Inflammatory macrophage treated with lipopolysaccharide for 4 hours (primary cell): ENCODE measurements at regions not wholly inside any gene's neighbourhood (a gene's known extent, or its start where the extent isn't known, plus 50 kb on each side); places are given as distances from the start of the nearest gene placed in this dataset.
"Not testable (repeated sequence)": the region's sequence is repeated elsewhere in the genome, so short reads cannot be mapped to it uniquely, and the experiment has no call there.

Source experiments
- DNase-seq: peaks from one replicate; pipeline ENCODE4 v3.0.0-alpha.2; 2020

DNA sequence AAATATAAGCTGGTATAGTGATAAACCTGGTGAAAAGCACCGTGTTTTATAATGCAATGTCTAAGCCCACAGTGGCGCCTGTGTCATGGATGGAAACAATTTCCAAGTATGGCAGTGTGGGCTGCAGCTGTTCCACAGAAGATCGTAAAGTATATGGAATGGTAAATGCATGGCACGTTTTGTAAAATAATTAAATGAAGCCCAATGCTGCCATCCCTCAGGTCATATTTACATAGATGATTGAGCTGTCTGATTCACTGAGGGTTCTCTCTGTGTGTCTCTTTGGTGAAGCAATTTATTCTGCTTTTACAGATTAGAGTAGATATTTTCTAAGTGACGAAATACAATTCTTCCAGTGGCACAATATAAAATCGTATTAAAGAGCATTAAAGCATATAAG is 164.8 kb downstream of the ASMT start:
- DNase-seq, result no peak

DNA sequence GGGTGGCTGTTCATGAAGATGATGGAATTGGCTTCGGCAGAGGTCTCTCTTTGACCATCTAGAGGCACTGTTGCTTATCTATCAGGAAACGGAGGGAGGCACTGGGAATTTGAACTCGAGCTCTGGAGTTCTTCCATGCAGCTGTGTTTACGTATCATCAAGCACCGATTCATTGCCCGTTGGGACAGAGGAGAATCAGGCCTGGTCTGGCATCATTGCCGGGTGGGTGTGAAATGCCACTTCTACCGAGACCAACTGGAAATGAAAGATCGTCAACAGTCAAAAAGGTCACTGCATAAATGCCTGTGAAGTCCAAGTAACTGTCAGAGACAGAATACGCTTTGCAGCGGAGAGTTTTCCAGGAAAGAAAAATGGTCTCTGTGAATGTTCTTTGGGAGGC is 166.9 kb downstream of the ASMT start:
- no peak for DNase-seq

DNA sequence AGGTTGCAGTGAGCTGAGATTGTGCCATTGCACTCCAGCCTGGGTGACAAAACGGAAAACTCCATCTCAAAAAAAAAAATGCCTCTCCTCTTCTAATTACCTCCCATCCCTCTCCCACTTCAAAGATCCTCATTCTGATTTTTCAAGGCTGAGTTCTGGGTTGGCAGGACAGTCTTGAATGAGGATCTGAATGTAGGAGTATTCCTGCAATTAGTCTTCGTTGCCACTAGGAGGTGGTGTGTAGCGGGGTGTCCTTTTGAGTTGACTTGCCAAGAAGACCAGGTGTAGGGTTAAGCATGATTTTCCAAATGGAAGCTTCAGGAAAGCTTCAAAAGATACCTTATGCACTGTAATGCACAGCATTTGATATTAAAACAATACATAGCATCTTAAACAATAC is 169.9 kb downstream of the ASMT start:
- no peak for DNase-seq

DNA sequence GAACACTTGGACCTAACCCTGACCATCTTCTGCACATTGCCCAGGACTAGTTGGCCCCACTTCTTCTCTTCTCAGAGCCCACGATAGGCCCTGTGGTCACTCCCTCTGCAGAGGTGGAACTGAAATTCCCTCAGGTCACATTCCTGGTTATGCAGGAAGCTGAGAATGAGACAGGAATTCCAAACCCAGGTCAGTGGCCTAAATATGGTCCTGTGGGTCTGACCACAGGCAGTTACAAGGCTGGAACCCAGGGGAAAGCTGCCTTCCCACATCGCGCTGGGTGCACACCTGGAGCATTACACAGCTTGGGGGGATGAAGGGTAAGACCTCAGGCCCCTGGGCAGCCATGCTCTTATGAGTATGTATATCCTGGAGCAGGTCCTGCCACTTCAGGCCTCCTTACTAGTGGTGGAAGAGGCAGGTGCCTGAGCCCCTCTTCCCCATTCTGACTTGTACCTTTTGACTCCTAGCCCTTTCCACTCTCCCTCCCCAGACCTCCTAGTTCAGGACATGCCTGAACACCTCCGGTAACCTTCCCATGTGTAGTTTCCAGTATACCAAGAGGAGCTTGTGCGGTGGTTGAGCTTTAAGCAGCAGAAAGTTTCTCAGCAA is 173.5 kb downstream of the ASMT start:
- no peak for DNase-seq

DNA sequence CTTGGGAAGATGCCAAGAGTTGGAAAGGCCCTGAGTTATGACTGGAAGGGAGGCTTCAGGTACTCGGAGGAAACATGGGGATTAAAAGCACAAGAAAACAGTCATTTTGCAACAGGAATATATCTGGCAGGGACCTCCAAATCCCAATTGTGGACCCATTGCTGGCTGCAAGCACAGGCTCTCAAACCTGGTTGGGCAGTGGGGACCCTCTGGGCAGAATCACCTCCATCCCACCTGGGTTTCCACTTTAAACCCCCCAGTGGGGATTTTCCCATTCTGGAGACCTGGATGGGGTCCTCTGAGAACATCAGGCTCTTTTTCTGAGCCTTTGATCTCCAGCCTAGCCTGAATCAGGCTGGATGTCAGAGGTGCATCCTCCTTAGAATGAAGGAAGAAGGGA is 177.8 kb downstream of the ASMT start:
- no peak for DNase-seq

DNA sequence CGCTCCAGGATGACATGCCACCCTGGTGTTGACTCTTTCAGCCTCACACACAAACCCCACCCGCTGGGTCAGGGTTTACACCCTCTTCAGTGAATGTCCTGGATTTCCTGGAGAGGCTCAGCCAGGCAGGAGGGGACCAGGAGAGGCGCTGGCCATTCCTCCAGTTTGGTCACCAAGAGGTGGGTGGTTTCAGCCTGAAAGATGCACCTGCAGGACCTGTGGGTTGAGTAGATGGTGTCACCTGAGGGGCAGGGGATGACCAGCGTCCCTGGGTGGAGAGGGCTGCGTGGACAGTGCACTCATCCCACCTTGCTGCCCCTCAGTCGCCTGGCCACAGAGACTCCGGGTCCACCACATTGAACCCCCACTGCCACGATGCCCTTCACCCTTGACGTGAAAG is 179.7 kb downstream of the ASMT start:
- no peak for DNase-seq

DNA sequence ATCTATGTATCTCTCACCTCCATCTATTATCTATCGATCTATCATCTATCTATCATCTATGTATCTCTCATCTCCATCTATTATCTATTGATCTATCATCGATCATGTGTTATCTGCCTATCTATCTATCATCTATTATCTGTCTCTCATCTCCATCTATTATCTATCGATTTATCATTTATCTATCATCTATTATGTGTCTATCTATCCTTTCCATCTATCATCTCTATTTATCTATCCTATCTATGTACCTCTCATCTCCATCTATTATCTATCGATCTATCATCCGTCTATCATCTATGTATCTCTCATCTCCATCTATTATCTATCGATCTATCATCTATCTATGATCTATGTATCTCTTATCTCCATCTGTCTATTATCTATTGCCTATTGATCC is 188.1 kb downstream of the ASMT start:
- DNase-seq, result no peak

DNA sequence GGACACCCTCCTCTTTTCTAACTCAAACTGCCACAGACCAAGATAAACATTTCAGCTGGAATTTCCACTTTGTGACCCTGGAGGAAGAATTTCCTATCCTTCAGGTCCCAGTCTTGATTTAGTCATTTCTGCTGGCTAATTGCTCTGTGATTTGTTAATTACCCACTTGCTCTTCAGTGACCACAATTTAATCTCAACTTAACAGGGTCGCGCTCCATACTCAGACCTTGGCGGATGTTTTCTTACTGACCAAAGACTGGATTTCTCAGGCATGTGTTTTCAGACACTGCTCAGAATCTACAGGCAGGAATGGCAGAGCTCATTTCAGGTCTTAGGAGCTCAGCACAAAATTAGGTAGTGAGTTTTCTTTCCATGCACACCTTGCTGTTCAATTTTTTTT is 188.9 kb downstream of the ASMT start:
- no peak for DNase-seq

DNA sequence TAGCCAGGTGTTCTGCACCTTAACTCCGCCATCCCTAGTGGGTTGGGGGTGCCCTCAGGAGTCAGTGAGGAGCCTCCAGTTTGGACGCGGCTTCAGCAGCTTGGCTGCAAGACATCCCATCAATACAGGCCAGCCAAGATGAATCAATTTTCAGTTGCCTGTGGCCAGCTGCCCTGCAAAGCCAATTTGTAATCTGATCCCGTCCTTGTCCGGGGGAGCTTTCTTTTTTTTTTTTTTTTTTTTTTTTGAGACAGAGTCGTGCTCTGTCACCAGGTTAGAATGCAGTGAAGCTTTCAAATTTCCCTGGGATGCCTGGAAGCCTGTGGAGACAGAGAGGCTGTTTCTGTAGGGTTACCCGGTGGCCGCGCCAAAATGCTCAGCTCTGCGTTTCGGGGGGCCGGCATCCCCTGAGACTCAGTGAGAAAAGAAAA is 192.5 kb downstream of the ASMT start:
- no peak for DNase-seq

DNA sequence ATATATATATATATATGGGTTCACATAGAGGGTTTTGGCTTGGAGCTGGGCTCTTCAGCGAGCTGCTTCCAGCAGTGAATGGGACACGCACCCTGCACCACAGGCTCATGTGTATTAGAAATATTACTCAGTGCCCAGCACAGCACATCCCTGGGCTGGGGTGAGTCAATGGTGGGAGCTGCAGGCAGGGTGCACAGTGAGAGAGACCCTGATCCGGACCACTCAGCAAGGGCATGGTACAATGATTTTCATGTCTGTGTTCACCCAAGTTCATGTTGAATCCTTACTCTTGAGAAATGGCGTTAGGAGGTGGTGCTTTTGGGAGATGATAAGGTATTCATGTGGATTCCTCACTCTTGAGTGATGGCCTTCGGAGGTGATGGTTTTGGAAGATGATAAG is 194.7 kb downstream of the ASMT start:
- DNase-seq, result no peak

DNA sequence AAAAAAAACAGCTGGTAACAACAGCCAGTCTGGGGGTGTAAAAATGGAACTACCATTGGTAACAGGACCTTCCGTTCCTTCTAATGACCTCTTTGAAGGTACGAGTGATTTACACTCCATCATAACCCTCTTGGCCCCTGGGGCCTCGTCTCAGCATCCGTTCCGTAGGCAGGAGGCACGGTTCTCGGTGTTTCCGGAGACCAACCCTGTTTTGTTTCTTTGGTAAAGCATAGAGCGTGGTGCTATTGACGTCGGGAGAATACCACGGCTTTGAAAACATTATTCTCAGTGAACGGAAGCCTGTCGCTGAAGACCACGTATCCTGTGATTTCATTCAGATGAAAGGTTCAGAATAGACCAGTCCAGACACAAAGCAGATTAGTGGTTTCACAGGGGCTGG is 198.9 kb downstream of the ASMT start:
- DNase-seq, result no peak

DNA sequence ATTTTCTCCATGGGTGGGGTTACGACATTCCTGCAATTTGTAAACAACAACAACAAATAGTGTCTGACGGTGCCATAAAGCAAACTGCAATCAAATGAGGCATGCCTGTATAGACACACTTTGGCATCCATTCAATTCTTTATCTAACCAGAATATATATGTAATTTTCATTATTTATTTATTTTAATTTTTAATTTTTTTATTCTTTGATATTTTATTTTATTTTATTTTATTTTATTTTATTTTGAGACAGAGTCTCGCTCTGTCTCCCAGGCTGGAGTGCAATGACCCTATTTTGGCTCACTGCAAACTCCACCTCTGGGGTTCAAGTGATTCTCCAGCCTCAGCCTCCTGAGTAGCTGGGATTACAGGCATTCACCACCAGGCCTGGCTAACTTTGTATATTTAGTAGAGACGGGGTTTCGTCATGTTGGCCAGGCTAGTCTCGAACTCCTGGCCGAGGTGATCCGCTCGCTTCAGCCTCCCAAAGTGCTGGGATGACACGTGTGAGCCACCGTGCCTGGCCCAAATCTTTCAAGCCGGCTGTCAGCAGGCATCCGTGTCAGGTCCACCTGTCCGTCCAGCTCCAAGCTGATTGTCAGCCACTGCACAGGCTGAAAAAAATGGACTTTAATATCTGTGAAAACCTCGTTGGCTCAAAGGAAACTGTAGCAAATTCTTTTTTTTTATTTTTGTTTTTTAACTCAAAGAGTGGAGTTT is 200.8 kb downstream of the ASMT start:
- no peak for DNase-seq

DNA sequence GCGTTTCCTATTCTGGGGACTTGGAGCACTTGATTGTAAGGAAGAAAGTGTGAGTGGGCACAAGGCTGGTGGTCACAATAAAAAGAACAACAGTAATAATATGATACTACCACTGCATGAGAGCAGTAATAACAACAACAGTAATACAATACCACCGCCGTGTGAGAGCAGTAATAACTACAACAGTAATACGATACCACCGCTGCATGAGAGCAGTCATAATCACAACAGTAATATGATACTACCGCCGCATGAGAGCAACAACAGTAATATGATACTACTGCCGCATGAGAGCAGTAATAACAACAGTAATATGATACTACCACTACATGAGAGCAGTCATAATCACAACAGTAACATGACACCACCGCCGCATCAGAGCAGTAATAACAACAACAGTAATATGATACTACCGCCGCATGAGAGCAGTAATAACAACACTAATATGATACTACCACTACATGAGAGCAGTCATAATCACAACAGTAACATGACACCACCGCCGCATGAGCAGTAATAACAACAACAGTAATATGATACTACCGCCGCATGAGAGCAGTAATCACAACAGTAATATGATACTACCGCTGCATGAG is 201.6 kb downstream of the ASMT start:
- DNase-seq, result not testable (repeated sequence)

DNA sequence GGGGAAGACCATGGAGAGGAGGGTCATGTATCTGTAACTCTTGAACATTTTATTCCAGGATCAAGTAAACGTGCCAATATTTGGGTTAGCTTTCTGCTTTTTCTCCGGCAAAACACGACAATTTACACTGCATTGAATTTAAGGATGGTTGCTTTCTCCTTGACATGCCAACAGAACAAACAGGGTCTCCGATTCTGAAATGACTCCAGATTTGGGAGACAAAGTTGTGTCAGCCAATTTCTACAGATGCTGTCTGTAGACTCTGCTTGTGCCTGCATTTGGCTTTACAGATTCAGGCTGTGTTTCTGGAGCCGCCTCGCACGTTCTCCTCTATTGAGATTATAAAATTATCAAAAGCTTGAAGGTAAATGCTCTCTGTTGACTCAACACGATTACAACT is 207.0 kb downstream of the ASMT start:
- no peak for DNase-seq

DNA sequence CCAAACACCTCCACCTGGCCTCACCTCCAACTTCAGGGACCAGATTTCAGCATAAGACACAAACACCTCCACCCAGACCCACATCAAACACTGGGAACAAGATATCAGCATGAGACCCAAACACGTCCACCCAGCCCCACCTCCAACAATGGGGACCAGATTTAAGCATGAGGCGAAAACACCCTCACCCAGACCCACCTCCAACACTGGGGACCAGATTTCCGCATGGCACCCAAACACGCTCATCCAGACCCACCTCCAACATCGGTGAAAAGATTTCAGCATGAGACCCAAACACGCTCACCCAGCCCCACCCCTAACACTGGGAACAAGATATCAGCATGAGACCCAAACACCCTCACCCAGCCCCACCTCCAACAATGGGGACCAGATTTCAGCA is 210.0 kb downstream of the ASMT start:
- no peak for DNase-seq

DNA sequence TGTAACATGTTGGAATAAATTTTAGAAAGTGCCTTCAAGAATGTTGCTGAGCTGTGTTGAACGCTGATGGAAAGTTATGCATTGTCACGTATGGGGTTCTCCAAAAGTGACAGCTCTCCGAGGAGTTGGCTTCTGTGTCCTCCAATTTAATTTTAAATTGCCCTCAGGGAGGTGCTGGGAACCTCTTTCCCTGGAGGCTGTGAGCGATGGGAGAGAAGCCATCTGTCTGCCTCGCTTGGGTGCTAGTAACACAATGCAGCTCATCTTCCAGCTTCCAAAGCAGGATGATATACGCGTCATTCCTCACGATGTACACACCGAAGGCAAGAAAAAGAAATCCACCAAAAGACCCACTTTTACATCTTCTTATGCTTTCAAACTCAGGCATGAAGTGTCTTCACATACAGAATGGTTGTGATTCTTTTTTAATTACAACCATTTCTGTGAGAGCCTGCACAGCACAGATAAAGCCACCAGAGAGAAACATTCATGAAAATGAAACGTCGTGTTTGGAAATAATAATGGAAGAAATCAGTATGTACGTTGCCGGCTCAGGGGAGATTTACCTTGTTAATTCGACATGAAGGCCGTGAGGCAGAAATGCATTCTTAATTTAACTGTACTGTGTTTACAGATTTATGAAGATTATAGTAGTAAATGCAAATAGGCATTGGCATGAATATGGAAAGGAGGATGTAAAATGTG is 218.9 kb downstream of the ASMT start:
- no peak for DNase-seq

DNA sequence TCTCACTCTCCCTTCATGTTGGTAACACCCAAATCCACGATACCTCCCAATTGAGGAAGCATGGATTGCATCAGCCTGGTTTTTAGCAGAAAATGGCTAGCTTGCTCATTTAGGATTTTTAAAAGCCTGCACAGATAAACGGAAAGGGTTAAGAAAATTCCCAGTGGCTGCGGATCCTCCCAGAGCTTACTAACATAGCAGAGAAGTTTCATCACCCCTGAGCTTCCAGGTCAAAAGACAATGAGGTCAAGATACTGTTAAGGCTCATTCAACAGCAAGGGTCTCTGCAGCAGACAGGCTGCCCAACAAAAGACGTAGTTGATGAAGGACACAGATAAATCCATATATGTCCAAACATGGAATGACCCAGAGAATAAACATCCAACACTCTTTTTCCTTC is 220.2 kb downstream of the ASMT start:
- DNase-seq, result no peak

DNA sequence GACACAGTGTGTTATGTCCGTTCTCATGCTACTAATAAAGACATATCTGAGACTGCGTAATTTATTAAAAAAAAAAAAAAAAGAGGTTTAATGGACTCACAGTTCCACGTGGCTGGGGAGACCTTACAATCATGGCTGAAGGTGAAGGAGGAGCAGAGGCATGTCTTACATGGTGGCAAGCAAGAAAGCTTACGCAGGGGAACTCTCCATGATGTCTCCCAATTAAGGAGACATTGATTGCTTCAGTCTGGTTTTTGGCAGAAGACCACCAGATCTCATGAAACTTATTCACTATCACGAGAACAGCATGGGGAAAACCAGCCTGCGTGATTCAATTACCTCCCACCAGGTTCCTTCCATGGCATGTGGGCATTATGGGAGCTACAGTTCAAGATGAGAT is 221.8 kb downstream of the ASMT start:
- no peak for DNase-seq

DNA sequence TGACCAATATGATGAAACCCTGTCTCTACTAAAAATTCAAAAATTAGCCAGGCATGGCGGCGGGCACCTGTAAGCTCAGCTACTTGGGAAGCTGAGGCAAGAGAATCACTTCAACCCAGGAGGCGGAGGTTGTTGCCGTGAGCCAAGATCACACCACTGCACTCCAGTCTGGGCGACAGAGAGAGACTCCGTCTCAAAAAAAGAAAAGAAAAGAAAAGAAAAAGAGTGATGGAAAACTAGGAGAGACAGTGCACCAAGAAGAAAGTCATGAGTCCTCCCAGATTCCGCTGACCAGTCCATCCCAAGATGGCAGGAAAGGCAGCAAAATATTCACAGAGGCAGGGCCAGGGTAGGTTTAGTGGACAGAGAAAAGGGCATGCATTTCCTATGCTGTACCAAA is 226.9 kb downstream of the ASMT start:
- no peak for DNase-seq

DNA sequence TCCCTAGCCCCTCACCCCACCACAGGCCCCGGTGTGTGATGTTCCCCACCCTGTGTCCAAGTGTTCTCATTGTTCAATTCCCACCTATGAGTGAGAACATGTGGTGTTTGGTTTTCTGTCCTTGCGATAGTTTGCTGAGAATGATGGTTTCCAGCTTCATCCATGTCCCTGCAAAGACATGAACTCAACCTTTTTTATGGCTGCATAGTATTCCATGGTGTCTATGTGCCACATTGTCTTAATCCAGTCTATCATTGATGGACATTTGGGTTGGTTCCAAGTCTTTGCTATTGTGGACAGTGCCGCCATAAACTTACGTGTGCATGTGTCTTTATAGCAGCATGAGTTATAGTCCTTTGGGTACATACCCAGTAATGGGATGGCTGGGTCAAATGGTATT is 232.1 kb downstream of the ASMT start:
- not testable (repeated sequence) for DNase-seq

DNA sequence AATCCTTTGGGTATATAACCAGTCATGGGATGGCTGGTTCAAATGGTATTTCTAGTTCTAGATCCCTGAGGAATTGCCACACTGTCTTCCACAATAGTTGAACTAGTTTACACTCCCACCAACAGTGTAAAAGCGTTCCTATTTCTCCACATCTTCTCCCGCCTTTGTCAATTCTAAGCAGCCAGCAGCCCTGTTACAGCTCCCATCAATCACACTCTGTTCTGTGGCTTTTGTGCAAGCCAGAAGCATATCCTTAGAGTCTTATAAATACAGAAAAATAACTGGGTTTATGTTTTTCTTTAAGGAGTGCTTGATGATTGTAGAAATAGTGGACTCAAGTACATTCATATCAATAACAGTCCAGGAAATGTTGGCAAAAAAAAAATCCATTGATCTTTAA is 232.9 kb downstream of the ASMT start:
- not testable (repeated sequence) for DNase-seq

DNA sequence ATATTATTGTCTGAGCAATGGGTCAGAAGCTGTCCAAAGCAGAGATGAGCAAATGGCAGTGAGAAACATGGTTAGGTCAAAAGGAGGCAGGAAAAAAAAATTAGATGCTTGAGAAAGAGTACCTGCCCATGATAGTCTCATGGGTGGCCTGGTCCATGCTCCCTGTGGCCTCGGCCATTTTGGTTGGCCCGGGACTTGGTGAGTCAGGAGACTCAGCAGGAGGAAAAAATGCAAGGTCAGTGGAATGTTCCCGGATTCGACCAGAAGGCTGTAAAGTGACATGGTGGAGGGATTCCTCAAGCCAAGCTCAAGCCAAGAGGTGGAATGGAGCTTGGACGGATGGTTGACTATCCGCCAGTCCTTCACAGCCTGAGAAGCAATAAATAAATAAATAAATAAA is 236.7 kb downstream of the ASMT start:
- DNase-seq, result no peak

DNA sequence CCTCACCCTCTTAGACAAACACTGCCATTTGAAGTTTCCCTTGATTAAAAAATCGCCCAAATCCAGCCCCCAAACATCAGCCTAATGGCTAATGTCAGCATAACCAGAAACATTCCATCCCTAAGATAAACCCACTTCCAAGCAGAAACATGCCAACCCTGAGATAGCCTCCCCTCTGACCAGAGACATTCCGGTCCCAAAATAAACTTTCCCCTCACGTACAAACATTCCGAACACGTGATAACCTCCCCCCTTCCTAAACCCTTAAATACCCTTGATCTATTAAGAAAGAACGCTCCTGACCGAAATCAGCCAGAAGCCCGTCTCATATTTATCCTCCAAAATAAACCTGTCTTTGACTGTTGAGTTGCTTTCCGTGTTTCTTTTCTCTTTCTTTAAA is 237.2 kb downstream of the ASMT start:
- DNase-seq, result no peak

DNA sequence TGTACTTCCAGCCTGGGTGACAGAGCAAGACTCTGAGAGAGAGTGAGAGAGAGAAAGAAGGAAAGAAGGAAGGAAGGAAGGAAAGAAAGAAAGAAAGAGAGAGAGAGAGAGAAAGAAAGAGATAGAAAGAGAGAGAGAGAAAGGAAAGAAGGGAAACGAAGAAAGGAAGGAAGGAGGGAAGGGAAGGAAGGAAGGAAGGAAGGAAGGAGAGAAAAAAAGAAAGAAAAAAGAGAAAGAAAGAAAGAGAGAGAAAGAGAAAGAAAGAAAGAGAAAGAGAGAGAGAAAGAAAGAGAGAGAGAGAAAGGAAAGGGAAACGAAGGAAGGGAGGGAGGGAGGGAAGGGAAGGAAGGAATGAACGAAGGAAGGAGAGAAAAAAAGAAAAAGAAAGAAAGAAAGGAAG is 238.6 kb downstream of the ASMT start:
- no peak for DNase-seq
